DOHH2 (cell line): ENCODE measurements at regions not wholly inside any gene's neighbourhood (a gene's known extent, or its start where the extent isn't known, plus 50 kb on each side); places are given as distances from the start of the nearest gene placed in this dataset.

Experiments
- EZH2phosphoT487 ChIP-seq: fragments of 200-600 bp; sonication (generic); IDR thresholded peaks from 2 replicates; pipeline ENCODE4 v1.6.1; 2017; ENCODE audit warnings: borderline replicate concordance, mild to moderate bottlenecking, antibody characterized with exemption, low read length, moderate library complexity, mixed read lengths
- TF ChIP-seq, protein P1 (sequence below): fragments of 200-600 bp; sonication (generic); IDR thresholded peaks from one replicate; pipeline ENCODE4 v1.5.1; 2014; ENCODE audit warnings: antibody characterized with exemption, mild to moderate bottlenecking, low read depth, low read length; ENCODE audit not compliant: poor library complexity, severe bottlenecking

GRCh38 chr7:21218155-21218554 lies 209.7 kb upstream of the SP4 start:
- TF ChIP-seq, protein P1, sequence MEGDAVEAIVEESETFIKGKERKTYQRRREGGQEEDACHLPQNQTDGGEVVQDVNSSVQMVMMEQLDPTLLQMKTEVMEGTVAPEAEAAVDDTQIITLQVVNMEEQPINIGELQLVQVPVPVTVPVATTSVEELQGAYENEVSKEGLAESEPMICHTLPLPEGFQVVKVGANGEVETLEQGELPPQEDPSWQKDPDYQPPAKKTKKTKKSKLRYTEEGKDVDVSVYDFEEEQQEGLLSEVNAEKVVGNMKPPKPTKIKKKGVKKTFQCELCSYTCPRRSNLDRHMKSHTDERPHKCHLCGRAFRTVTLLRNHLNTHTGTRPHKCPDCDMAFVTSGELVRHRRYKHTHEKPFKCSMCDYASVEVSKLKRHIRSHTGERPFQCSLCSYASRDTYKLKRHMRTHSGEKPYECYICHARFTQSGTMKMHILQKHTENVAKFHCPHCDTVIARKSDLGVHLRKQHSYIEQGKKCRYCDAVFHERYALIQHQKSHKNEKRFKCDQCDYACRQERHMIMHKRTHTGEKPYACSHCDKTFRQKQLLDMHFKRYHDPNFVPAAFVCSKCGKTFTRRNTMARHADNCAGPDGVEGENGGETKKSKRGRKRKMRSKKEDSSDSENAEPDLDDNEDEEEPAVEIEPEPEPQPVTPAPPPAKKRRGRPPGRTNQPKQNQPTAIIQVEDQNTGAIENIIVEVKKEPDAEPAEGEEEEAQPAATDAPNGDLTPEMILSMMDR = no peak
- TF ChIP-seq EZH2phosphoT487 = no peak
